Endodermal cell (in vitro differentiated cells): ENCODE measurements at regions not wholly inside any gene's neighbourhood (a gene's known extent, or its start where the extent isn't known, plus 50 kb on each side); places are given as distances from the start of the nearest gene placed in this dataset.
A peak's percentile ranks its signal among the peaks of the same experiment; 100 is the strongest.

Source experiments
- DNase-seq: peaks from one replicate; pipeline ENCODE4 v3.0.0-alpha.2; 2017
- H3K27ac ChIP-seq: 2 replicates; pipeline ENCODE4 v1.5.1; 2013; ENCODE audit warnings: mild to moderate bottlenecking, low read depth, low read length, moderate library complexity
- H3K27me3 ChIP-seq: 2 replicates; pipeline ENCODE4 v1.6.1; 2013; ENCODE audit warnings: mild to moderate bottlenecking, low read length, moderate library complexity; ENCODE audit not compliant: insufficient read depth, control insufficient read depth, poor library complexity, severe bottlenecking
- H3K36me3 ChIP-seq: 2 replicates; pipeline ENCODE4 v1.7.0; 2013; ENCODE audit warnings: mild to moderate bottlenecking, low read length, moderate library complexity; ENCODE audit not compliant: control insufficient read depth, insufficient read depth
- H3K4me1 ChIP-seq: one replicate; pipeline ENCODE4 v1.7.0; 2013; ENCODE audit warnings: low read length; ENCODE audit not compliant: control insufficient read depth, insufficient read depth
- H3K4me3 ChIP-seq: 2 replicates; pipeline ENCODE4 v1.5.1; 2013; ENCODE audit warnings: mild to moderate bottlenecking, low read length, moderate library complexity
- H3K9ac ChIP-seq: 2 replicates; pipeline ENCODE4 v1.6.1; 2013; ENCODE audit warnings: mild to moderate bottlenecking, low read length, moderate library complexity; ENCODE audit not compliant: poor library complexity, severe bottlenecking; ENCODE audit errors: extremely low read depth
- H3K9me3 ChIP-seq: 2 replicates; pipeline ENCODE4 v1.6.1; 2013; ENCODE audit warnings: mild to moderate bottlenecking, low read length, moderate library complexity; ENCODE audit not compliant: control insufficient read depth
- H3K27ac Mint-ChIP-seq: 2 replicates; pipeline ENCODE4 v1.8.0; 2020; ENCODE audit warnings: mixed read lengths
- H3K27me3 Mint-ChIP-seq: 2 replicates; pipeline ENCODE4 v1.8.0; 2021; ENCODE audit warnings: mild to moderate bottlenecking, mixed read lengths; ENCODE audit not compliant: insufficient read depth
- H3K36me3 Mint-ChIP-seq: 2 replicates; pipeline ENCODE4 v1.8.0; 2020; ENCODE audit warnings: low read depth, mixed read lengths
- H3K4me1 Mint-ChIP-seq: 2 replicates; pipeline ENCODE4 v1.8.0; 2020; ENCODE audit warnings: mixed read lengths
- H3K4me3 Mint-ChIP-seq: 2 replicates; pipeline ENCODE4 v1.8.0; 2020; ENCODE audit warnings: mild to moderate bottlenecking, moderate library complexity, mixed read lengths
- H3K9me3 Mint-ChIP-seq: 2 replicates; pipeline ENCODE4 v1.8.0; 2020; ENCODE audit warnings: mild to moderate bottlenecking, mixed read lengths
- WGBS, 2 experiments: methylation state at CpG; one replicate each; pipeline versions ENCODE4 v1.1.5 to v1.1.7; 2013; ENCODE audit warnings: missing lambda C conversion rate in 2 of 2, mixed read lengths in 1 of 2; ENCODE audit not compliant: insufficient coverage in 1 of 2, insufficient read length in 1 of 2; 5-methylcytosine and 5-hydroxymethylcytosine counted together
- TF ChIP-seq, protein P1 (sequence below): fragments of 200-600 bp; sonication (generic); conservative IDR thresholded peaks from 2 replicates; pipeline ENCODE4 v1.5.0; 2021; ENCODE audit warnings: antibody characterized with exemption, mild to moderate bottlenecking

GRCh38 chr1:239633432-239633831 is 247.1 kb downstream of the CHRM3 start:
- Mint-ChIP-seq H3K4me1 (peaks cover 8% of the 10 kb centered on the region), H3K9me3 (peaks cover 20% of the 10 kb centered on the region), H3K27ac (no peak overlapping the region), H3K4me3 (no peak overlapping the region), H3K36me3 (peaks cover 31% of the 10 kb centered on the region), H3K27me3 (no peaks in the 10 kb centered on the region)
- peak; percentile 72 for DNase-seq
- Histone ChIP-seq H3K36me3 (no peaks in the 10 kb centered on the region), H3K9ac (no peak overlapping the region), H3K4me3 (peak overlapping the region; percentile 58), H3K9me3 (peaks cover 5% of the 10 kb centered on the region), H3K27ac (no peak overlapping the region), H3K4me1 (no peaks in the 10 kb centered on the region), H3K27me3 (no peaks in the 10 kb centered on the region)
- 83 to 90% methylated on average over 2 to 4 of the region's 4 CpGs for WGBS, 2 experiments
- TF ChIP-seq, protein P1, sequence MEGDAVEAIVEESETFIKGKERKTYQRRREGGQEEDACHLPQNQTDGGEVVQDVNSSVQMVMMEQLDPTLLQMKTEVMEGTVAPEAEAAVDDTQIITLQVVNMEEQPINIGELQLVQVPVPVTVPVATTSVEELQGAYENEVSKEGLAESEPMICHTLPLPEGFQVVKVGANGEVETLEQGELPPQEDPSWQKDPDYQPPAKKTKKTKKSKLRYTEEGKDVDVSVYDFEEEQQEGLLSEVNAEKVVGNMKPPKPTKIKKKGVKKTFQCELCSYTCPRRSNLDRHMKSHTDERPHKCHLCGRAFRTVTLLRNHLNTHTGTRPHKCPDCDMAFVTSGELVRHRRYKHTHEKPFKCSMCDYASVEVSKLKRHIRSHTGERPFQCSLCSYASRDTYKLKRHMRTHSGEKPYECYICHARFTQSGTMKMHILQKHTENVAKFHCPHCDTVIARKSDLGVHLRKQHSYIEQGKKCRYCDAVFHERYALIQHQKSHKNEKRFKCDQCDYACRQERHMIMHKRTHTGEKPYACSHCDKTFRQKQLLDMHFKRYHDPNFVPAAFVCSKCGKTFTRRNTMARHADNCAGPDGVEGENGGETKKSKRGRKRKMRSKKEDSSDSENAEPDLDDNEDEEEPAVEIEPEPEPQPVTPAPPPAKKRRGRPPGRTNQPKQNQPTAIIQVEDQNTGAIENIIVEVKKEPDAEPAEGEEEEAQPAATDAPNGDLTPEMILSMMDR, result no peak

- H3K36me3 ChIP-seq, result no peaks in the 10 kb centered on the region
- H3K27ac ChIP-seq, result no peak overlapping the region
- H3K4me1 ChIP-seq, result no peaks in the 10 kb centered on the region
- no peak overlapping the region for H3K4me3 Mint-ChIP-seq
- TF ChIP-seq, protein P1, result no peak
- H3K36me3 Mint-ChIP-seq, result peaks cover 32% of the 10 kb centered on the region
- no peak overlapping the region for H3K4me3 ChIP-seq
- no peak overlapping the region for H3K27ac Mint-ChIP-seq
- H3K9me3 Mint-ChIP-seq, result peaks cover 20% of the 10 kb centered on the region
- H3K9me3 ChIP-seq, result peaks cover 5% of the 10 kb centered on the region
- 87 to 100% methylated on average over 2 of the region's 2 CpGs for WGBS, 2 experiments
- no peaks in the 10 kb centered on the region for H3K27me3 ChIP-seq
- H3K9ac ChIP-seq, result no peak overlapping the region
- no peaks in the 10 kb centered on the region for H3K27me3 Mint-ChIP-seq
- H3K4me1 Mint-ChIP-seq, result peaks cover 8% of the 10 kb centered on the region
- DNase-seq, result no peak
Measured at GRCh38 chr1:239635276-239635675, 248.9 kb downstream of the CHRM3 start.

GRCh38 chr1:239636347-239636746 is 250.0 kb downstream of the CHRM3 start:
- peaks cover 32% of the 10 kb centered on the region for H3K36me3 Mint-ChIP-seq
- TF ChIP-seq, protein P1, result no peak
- no peaks in the 10 kb centered on the region for H3K27me3 Mint-ChIP-seq
- peaks cover 2% of the 10 kb centered on the region for H3K4me1 Mint-ChIP-seq
- H3K9me3 Mint-ChIP-seq, result peaks cover 23% of the 10 kb centered on the region
- Histone ChIP-seq H3K9ac (no peak overlapping the region), H3K36me3 (no peaks in the 10 kb centered on the region), H3K27me3 (no peaks in the 10 kb centered on the region), H3K27ac (no peak overlapping the region), H3K4me1 (no peaks in the 10 kb centered on the region), H3K9me3 (peaks cover 5% of the 10 kb centered on the region), H3K4me3 (no peak overlapping the region)
- WGBS, 2 experiments, result 94 to 97% methylated on average over 3 of the region's 3 CpGs
- H3K4me3 Mint-ChIP-seq, result no peak overlapping the region
- no peak for DNase-seq
- H3K27ac Mint-ChIP-seq, result no peak overlapping the region
